Midbrain (tissue), 1 donor: ENCODE measurements at regions not wholly inside any gene's neighbourhood (a gene's known extent, or its start where the extent isn't known, plus 50 kb on each side); places are given as distances from the start of the nearest gene placed in this dataset.
"Not testable (repeated sequence)": the region's sequence is repeated elsewhere in the genome, so short reads cannot be mapped to it uniquely, and the experiment has no call there.

Source experiments
- DNase-seq: peaks from one replicate; lab custom pipeline; 2025; lab: John Stamatoyannopoulos, UW

GRCh38 chr5:10126900-10127299, 122.8 kb downstream of the ATPSCKMT start:
- no peak for DNase-seq

DNA sequence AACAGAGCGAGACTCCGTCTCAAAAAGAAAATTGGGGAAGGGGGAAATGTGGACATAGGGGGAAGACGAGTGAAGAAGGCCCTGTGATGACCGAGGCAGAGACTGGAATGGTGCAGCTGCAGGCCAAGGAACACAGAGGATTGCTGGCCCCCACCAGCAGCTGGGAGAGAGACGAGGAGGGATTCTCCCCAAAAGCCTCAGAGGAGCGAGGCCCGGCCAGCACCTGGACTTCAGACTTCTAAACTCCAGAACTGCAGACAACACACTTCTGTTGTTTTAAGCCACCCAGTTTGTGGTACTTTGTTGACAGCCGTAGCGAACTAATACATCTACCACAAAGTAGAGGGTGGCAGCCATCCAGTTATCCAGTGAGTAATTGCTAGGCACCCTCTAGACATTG, 124.6 kb downstream of the ATPSCKMT start:
- no peak for DNase-seq

GRCh38 chr5:10124287-10124686, 125.4 kb downstream of the ATPSCKMT start:
- DNase-seq: peak; percentile 92

DNA sequence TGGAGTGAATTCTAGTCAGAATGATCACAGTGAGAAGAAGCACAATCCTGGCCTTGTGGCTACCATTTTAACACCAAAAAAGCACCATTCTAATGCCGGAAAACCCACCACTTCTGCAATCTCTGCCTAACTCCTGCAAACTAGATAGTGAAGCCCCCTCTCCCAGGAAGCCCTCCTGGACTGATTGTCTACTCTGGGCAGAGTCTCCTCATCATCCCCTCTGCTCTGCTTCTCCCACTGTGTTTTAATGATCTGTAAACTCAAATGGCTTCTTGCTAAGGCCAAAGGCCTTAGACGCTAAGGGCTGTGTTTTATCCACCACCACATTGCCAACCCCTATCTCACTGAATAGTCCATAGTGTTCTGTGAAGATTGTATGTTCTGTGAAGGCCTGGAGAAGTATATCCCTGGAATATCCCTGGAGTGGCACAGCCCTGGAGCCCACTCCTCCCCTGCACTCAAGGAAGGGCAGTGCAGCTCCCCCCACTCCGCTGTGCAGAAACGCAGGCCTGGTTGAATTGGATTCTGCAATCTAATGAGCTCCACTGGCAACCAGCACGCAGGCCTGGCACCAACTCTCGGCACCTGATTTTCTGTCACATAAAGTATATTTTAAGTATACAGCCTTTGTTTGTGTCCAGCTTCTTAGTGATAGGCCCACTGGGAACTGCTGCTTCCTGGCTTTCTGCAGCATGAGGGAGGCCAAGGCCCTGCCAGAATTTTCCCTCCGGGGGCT, 126.3 kb downstream of the ATPSCKMT start:
- peak; percentile 34 for DNase-seq

DNA sequence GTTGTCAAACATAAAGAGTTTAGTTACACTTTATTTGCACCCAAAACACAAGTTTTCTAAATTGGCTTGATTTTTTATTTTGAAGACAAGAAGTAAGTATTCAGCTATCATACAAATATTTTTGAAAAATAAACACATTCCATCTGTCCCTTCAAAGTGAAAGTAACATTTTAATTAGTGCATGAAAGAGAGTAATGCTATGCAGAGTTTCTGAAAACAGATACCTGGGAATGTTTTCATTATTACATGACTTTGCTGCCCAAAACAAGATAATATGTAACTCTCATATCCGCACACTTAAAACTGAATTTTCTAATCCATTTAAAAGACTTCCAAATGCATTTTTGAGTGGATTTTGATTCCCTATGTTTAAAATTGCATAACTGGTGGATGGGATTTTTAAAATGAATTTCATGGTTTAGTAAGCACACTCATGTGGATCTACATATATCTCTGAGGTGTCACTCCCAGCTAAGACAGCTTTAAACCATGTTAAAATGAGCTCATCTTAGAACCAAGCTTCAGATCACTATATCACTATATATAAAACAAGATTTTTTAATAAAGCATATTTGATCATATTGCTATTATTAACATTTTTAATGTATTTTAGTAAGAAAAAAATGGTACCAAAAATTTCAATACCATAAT, 127.5 kb downstream of the ATPSCKMT start:
- no peak for DNase-seq

GRCh38 chr5:10120934-10121333, 128.8 kb downstream of the ATPSCKMT start:
- no peak for DNase-seq

GRCh38 chr5:10118150-10118549, 131.5 kb downstream of the ATPSCKMT start:
- DNase-seq: no peak

DNA sequence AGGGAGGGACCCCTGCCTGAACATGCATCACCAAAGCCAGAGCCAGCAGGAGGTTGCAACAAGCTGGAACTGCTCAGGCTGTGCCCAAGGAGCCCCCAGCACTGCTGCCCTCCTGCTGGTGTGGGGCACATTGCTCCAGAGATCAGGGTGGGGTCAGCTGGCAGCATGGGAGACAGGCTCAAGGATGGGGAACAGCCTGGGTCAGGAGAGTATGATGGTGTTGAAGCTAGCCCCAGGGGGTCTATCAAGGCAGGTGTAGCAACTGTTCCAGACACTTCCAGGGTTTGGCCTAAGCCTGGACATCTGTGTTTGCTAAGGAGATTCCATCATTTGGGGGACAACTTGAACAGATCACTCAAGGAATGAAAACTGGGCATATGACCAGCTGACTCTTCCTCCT, 133.1 kb downstream of the ATPSCKMT start:
- no peak for DNase-seq

GRCh38 chr5:10115669-10116068, 134.0 kb downstream of the ATPSCKMT start:
- DNase-seq: no peak

- peak; percentile 32 for DNase-seq
Observed at GRCh38 chr5:10111571-10111970, 138.1 kb downstream of the ATPSCKMT start.

- DNase-seq: no peak
Observed at GRCh38 chr5:10110228-10110627, 139.5 kb downstream of the ATPSCKMT start.

GRCh38 chr5:10109299-10109698, 140.4 kb downstream of the ATPSCKMT start:
- no peak for DNase-seq

DNA sequence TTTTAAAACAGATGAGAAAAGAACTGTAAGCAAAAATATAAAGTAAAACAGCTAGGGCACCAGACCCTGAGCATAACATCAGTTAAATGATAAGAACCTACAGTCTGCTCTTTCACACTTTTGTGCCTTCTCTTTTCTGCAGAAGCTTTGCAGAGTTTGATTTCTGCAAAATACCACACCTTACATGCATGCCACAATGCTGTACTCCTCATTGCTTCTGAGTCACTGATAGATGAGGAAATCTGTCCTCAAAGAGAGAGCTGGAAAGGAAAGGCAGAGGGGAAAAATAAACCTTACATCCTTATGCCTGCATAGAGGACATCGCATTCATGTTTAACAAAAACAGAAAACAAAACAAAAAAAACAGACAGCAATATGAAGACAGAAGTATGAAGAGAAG, 142.9 kb downstream of the ATPSCKMT start:
- no peak for DNase-seq

GRCh38 chr5:10106285-10106684, 143.4 kb downstream of the ATPSCKMT start:
- DNase-seq: no peak

DNA sequence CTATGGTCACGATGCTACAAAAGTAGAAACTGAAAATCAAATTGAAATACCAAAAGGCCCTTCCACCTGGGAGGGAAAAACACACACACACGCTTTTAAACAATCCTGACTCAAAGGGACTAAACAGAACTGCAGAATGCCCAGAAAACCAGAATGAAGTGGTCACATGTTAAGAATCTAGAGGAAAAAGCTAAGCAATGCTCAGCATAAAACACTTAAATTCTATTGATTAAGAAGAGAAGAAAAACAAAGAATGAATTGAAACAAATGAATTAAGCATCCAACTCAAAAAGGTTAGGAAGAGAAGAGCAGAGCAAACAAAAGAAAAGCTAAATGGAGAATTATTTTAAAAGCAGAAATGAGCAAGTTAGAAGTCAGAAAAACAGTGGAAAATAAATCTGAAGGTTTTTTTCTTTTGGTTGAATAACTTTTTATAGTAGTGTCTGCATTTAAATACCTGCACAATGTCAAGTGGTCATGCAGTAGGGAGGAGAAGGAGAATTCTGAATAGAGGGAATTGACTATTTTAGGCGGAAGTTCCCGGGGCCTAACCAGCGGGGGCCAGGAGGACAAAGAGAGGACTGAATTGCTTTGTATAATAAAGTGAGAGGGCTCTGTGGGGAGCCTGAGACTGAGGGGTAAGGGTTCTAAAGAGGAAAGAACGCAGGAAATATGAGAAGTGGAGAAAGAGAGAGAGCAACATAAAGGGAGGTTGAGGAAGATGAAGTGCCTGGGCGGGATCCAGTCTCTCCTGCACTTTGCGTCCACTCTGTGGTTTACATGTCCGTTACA, 146.8 kb downstream of the ATPSCKMT start:
- DNase-seq: no peak

DNA sequence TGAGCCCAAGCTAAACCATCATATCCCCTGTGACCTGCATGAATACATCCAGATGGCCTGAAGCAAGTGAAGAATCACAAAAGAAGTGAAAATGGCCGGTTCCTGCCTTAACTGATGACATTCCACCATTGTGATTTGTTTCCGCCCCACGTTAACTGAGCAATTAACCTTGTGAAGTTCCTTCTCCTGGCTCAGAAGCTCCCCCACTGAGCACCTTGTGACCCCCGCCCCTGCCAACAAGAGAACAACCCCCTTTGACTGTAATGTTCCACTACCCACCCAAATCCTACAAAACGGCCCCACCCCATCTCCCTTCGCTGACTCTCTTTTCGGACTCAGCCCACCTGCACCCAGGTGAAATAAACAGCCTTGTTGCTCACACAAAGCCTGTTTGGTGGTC, 147.5 kb downstream of the ATPSCKMT start:
- DNase-seq: not testable (repeated sequence)

GRCh38 chr5:10099548-10099947, 150.1 kb downstream of the ATPSCKMT start:
- DNase-seq: no peak

DNA sequence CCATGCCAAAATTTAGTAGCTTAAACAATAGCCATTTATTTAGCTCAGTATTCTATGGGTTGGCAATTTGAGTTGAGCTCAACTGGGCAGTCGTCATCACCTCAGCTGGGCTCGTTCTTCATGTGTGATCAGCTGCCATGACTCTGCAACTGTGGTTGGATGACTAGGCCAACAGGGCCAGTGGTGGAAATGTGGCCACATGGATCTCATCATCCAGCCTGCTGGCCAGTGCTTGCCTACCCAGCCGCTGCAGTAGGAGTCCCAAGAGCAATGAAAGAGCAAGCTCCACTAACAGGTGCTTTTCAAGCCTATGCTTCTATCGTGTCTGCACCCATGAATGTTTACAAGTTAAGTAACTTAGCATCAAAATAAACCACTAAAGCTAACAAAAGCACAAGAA, 158.0 kb downstream of the ATPSCKMT start:
- DNase-seq: no peak

DNA sequence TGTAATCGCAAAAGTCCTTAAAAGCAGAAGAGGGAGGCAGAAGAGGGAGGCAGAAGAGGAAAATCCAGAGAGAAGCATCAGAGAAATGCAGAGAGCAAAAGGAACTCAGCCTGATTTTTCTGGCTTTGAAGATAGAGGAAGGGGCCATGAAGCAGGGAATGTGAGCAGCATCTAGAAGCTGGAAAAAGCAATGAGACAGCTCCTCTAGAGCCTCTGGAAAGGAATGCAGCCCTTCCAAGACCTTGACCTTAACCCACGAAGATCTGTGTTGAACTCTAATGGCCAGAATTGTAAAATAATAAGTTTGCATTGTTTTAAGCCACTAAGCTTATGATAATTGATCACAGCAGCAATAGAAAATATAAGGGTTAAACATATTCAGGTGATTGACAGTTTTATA, 159.6 kb downstream of the ATPSCKMT start:
- no peak for DNase-seq

DNA sequence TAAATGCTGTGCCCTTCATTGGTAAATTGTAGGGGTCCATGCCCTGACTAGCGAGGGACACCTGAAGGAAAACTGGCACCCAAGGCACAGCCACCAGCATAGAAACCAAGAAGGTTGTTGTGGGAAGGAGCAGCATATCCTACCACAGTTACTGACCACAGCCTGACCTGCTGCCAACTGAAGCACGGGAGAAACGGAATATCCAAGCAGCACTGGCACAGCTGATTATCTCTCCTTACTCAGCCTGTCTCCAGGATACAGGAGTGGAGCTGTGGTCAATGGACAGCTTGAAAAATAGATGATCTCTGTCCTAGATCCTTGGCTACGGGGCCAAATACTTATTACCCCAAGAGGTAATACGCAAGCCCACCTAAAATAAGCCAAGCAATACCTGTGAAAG, 164.5 kb downstream of the ATPSCKMT start:
- DNase-seq: no peak

DNA sequence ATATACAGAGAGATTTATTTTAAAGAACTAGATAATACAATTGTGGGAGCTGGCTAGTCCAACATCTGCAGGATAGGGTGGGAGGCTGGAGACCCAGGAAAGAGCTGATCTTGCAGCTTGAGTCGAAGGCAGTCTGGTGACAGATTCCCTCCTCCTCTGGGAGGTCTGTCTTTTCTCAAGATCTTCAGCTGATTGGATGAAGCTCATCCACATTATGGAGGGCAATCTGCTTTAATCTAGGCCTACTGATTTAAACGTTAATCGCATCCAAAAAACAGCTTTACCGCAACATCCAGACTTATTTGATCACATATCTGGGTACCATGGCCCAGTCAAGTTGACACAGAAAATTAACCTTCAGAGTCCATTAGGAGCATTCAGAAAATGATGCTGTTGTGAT, 168.1 kb downstream of the ATPSCKMT start:
- no peak for DNase-seq

DNA sequence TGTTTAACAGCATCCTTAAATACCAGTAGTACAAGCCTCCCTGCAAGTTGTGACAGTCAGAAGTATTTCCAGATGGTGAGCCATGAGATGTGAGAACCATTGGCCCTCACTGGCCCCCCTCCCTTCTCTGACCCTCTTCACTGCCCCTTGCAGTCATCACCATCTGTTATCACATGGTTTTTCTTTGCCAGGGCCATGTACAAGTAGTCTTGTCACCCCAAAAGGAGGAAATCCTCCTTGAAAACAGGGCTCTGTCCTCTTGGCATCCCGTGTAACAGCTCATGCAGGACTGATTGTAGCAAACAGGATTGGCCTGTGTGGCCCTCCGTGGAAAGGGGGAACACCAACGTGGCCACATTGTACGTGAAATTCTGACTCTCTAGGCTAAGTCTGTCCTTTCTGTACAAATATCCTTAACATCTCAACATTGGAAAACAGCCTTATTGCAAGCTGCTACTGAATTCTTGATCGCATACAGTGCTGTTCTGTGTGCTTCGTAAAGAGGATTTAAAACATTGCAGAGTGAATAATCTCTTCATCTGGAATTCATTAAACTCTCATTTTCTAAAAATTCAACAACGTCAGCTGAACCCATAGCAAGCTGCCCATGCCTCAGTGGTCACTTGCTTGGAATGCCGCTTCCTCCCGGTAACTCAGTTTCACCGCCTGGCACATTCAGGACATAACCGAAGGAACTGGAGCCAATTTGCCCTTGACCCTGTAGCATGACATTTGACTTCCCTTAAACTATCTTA, 171.7 kb downstream of the ATPSCKMT start:
- DNase-seq: no peak
